Omental fat pad (tissue), 3 donors: ENCODE measurements at regions not wholly inside any gene's neighbourhood (a gene's known extent, or its start where the extent isn't known, plus 50 kb on each side); places are given as distances from the start of the nearest gene placed in this dataset.

Experiments used
- ATAC-seq: fragments of 150-250 bp; one replicate; pipeline ENCODE4 v1.9.1; 2016; ENCODE audit warnings: mild to moderate bottlenecking, moderate library complexity; ENCODE audit not compliant: low FRiP score
- DNase-seq: peaks from one replicate; pipeline ENCODE4 v3.0.0-alpha.2; 2019; ENCODE audit warnings: low spot score
- CTCF ChIP-seq, 3 donors: fragments of 450-650 bp; IDR thresholded peaks; one replicate each; pipeline ENCODE4 v1.5.1; 2016 to 2017; ENCODE audit warnings: antibody characterized with exemption in 3 of 3, mild to moderate bottlenecking in 3 of 3, moderate library complexity in 2 of 3

GRCh38 chr18:37671119-37671518 lies 105.5 kb upstream of the CELF4 start:
- DNase-seq (no peak), ATAC-seq (no peak)
- TF ChIP-seq CTCF (IDR thresholded peaks at IDR 0.05) = no peak

GRCh38 chr18:37669991-37670534 lies 104.5 kb upstream of the CELF4 start:
- no peak for DNase-seq
- no peak for ATAC-seq
- TF ChIP-seq CTCF (IDR thresholded peaks at IDR 0.05) = no peak

- TF ChIP-seq CTCF (IDR thresholded peaks at IDR 0.05) = no peak
- DNase-seq (no peak), ATAC-seq (no peak)
Measured at GRCh38 chr18:37668971-37669747, 103.6 kb upstream of the CELF4 start.

- ATAC-seq (no peak), DNase-seq (no peak)
- no peak for TF ChIP-seq CTCF (IDR thresholded peaks at IDR 0.05)
Measured at GRCh38 chr18:37667836-37668235, 102.2 kb upstream of the CELF4 start.

GRCh38 chr18:37666991-37667390 lies 101.4 kb upstream of the CELF4 start:
- ATAC-seq (no peak), DNase-seq (no peak)
- TF ChIP-seq CTCF (IDR thresholded peaks at IDR 0.05) = no peak

- no peak for DNase-seq
- no peak for ATAC-seq
- no peak for TF ChIP-seq CTCF (IDR thresholded peaks at IDR 0.05)
Measured at GRCh38 chr18:37666451-37666850, 100.9 kb upstream of the CELF4 start.

- ATAC-seq = no peak
- DNase-seq = no peak
- no peak for TF ChIP-seq CTCF (IDR thresholded peaks at IDR 0.05)
Measured at GRCh38 chr18:37665346-37665745, 99.7 kb upstream of the CELF4 start.
